SH-SY5Y (cell line): ENCODE measurements at regions not wholly inside any gene's neighbourhood (a gene's known extent, or its start where the extent isn't known, plus 50 kb on each side); places are given as distances from the start of the nearest gene placed in this dataset.

Experiments used
- GATA2 ChIP-seq: IDR thresholded peaks from 2 replicates; pipeline ENCODE4 v1.6.1; 2011; ENCODE audit warnings: mild to moderate bottlenecking, low read depth, low read length
- GATA3 ChIP-seq: IDR thresholded peaks from 2 replicates; pipeline ENCODE4 v1.6.1; 2011; ENCODE audit warnings: low read depth, mild to moderate bottlenecking, low read length, moderate library complexity

DNA sequence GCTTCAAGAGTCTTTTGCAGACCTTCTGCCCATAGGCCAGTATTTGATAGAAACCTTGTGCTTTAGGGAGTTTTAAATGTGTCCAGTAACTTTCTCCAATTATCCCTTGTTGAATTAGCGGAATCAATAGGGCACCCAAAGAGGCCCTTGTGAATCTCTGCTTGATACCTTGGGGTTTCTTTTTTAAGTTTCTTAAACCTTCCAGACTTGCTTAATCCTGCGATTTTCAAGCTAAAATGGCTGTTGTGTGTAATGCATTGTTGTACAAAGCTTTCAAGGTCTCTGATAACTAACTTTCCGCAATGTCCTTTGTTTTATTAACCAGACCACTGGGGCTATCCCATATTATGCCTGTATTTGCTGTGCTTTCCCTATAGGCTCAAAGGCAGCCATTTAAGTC is 577.4 kb upstream of the RORB start:
- no peak for TF ChIP-seq GATA2
- TF ChIP-seq GATA3, result no peak
